OCI-LY3 (cell line): ENCODE measurements at regions not wholly inside any gene's neighbourhood (a gene's known extent, or its start where the extent isn't known, plus 50 kb on each side); places are given as distances from the start of the nearest gene placed in this dataset.

ENCODE experiments used
- CTCF ChIP-seq: fragments of 200-600, 300-600 bp; sonication (generic); IDR thresholded peaks from 2 replicates; pipeline ENCODE4 v1.5.1; 2014; ENCODE audit warnings: antibody characterized with exemption, low read length, low read depth
- EZH2phosphoT487 ChIP-seq: fragments of 200-600 bp; shearing (Covaris generic); IDR thresholded peaks from 2 replicates; pipeline ENCODE4 v1.6.1; 2018; ENCODE audit warnings: antibody characterized with exemption, mixed run types, low read depth

GRCh38 chrX:1807301-1807731 is 192.5 kb downstream of the ASMT start:
- TF ChIP-seq CTCF (no peak), EZH2phosphoT487 (no peak)
